ENCODE measurements at regions not wholly inside any gene's neighbourhood (a gene's known extent, or its start where the extent isn't known, plus 50 kb on each side); places are given as distances from the start of the nearest gene placed in this dataset.
"Not testable (repeated sequence)": the region's sequence is repeated elsewhere in the genome, so short reads cannot be mapped to it uniquely, and the experiment has no call there.

DNA sequence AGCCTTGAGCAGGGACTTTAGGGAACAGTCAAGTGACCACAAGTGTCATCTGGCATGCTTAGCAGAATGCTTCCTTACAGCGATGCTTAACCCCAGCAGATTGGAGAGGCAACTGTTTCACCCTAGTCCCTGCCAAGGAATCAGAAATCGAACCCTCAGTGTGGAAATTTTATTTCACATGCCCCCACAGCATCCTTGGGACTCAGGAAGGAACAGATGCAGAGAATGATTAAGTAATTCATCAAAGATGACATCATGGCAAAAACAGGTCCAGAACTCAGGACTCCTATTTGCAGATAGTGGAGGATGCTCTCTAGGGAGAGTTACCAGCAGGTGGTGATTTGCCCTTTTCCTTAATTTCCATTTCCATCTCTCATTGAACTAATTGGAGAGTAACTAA lies 333.0 kb upstream of the KAZN start:
- no peak overlapping the region for H3K27ac Mint-ChIP-seq
- H3K4me1 Mint-ChIP-seq (ENCODE audit: low read depth), result peaks cover 17% of the 10 kb centered on the region
- TF ChIP-seq CTCF (IDR thresholded peaks at IDR 0.05; ENCODE audit: unreplicated experiment), result no peak
- H3K36me3 Mint-ChIP-seq (ENCODE audit: insufficient read depth), result no peaks in the 10 kb centered on the region
- H3K4me3 Mint-ChIP-seq (ENCODE audit: low read depth), result no peak overlapping the region
- peaks cover 13% of the 10 kb centered on the region for H3K27me3 Mint-ChIP-seq
- no peak for DNase-seq (ENCODE audit: low spot score, unreplicated experiment)
- H3K9me3 Mint-ChIP-seq (ENCODE audit: low read depth), result no peaks in the 10 kb centered on the region

DNA sequence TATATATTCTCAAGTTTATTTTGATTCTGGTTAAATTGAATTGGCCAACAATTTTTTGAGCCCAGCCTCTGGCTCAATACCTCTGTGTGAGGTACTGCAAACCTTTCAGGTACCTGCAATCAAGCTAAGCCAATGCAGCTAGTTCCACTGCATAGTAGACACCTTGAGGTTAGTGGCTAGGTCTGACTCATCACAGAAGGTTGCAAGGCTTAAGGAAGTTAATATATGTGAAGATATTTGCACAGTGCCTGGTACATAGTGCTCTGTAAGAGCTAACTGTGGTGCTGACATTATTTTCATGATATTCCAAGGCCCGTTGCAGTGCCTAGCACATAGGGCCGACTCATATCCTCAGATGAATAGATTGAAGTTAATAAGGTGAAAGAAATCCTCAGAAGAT lies 330.5 kb upstream of the KAZN start:
- Mint-ChIP-seq H3K9me3 (ENCODE audit: low read depth) (peaks cover 3% of the 10 kb centered on the region), H3K27me3 (peaks cover 13% of the 10 kb centered on the region), H3K4me3 (ENCODE audit: low read depth) (no peak overlapping the region), H3K36me3 (ENCODE audit: insufficient read depth) (no peaks in the 10 kb centered on the region), H3K27ac (no peak overlapping the region), H3K4me1 (ENCODE audit: low read depth) (peaks cover 2% of the 10 kb centered on the region)
- no peak for TF ChIP-seq CTCF (IDR thresholded peaks at IDR 0.05; ENCODE audit: unreplicated experiment)
- no peak for DNase-seq (ENCODE audit: low spot score, unreplicated experiment)

DNA sequence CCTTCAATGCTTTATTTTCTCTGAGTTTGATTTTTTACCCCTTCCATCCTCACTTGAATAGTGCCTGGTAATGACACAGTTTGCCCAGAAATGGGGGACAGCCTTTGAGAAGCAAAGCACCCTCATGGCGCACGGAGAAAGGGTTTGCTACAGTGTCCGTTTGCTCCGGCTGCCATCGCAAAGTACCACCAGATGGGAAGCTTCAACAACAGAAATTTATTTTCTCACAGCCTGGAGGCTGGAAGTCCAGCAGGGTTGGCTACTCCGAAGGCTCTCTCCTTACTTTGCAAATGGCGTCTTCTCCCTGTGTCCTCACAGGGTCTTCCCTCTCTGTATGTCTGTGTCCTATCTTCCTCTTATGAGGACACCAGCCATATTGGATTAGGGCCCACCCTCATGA lies 327.7 kb upstream of the KAZN start:
- Mint-ChIP-seq H3K4me3 (ENCODE audit: low read depth) (no peak overlapping the region), H3K9me3 (ENCODE audit: low read depth) (peaks cover 3% of the 10 kb centered on the region), H3K36me3 (ENCODE audit: insufficient read depth) (no peaks in the 10 kb centered on the region), H3K4me1 (ENCODE audit: low read depth) (no peaks in the 10 kb centered on the region), H3K27ac (no peak overlapping the region), H3K27me3 (peaks cover 8% of the 10 kb centered on the region)
- TF ChIP-seq CTCF (IDR thresholded peaks at IDR 0.05; ENCODE audit: unreplicated experiment), result no peak
- DNase-seq (ENCODE audit: low spot score, unreplicated experiment), result no peak

DNA sequence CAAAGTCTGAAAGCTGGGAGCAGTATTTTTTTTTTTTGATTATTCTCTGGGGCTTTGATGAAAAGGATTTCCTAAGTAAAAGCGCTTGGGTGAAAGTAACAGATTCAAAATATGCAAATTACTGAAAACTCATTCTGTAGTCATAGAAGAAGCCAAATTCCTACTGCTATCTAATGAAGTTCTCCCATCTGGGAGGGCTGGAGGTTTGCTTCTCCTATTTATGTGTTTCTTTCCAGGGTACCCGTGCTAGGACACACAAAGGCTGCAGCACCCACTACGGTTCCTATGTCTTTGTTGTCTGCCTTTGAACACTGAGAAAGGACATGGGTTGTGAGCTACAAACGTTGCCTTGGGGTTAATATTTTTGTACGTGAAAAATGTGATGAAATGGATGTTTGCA lies 324.7 kb upstream of the KAZN start:
- H3K9me3 Mint-ChIP-seq (ENCODE audit: low read depth), result peaks cover 3% of the 10 kb centered on the region

DNA sequence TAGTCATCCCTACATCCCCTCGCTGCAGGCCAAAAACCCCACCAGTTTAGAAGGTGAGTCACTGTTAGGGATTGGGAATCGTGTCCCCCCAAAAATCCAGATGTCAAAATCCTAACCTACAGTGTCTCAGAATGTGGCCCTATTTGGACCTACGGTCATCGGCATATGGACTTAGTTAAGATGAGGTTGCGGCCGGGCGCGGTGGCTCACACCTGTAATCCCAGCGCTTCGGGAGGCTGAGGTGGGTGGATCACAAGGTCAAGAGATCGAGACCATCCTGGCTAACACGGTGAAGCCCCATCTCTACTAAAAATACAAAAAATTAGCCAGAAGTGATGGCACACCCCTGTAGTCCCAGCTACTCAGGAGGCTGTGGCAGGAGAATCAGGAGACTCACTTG lies 318.6 kb upstream of the KAZN start:
- not testable (repeated sequence) for H3K27me3 Mint-ChIP-seq; H3K27ac Mint-ChIP-seq; H3K4me1 Mint-ChIP-seq (ENCODE audit: low read depth)

More for the DNA sequence above, 324.7 kb upstream of the KAZN start:
- Mint-ChIP-seq H3K4me3 (ENCODE audit: low read depth) (no peak overlapping the region), H3K27ac (no peak overlapping the region), H3K36me3 (ENCODE audit: insufficient read depth) (no peaks in the 10 kb centered on the region), H3K27me3 (peaks cover 3% of the 10 kb centered on the region), H3K4me1 (ENCODE audit: low read depth) (no peaks in the 10 kb centered on the region)
- no peak for TF ChIP-seq CTCF (IDR thresholded peaks at IDR 0.05; ENCODE audit: unreplicated experiment)
- no peak for DNase-seq (ENCODE audit: low spot score, unreplicated experiment)

DNA sequence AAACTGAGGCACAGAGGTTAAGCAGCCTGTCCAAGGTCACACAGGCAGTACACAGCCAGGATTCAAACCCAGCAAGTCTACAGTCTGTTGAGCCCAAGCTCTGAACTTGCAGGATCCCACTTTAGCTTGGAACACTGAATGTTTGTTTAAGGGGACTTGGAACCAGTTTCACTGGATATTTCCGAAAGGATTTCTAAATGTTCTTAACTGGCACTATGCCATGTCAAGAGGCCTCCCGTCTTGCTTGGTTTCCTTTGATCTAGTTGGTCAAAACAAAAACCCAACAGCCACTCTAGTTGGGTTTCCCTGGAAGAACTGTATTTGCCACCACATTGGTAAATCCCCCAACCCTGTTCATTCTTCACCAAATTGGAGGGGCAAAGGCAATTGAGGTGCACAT lies 317.6 kb upstream of the KAZN start:
- Mint-ChIP-seq H3K36me3 (ENCODE audit: insufficient read depth) (no peaks in the 10 kb centered on the region), H3K9me3 (ENCODE audit: low read depth) (no peaks in the 10 kb centered on the region), H3K27me3 (peaks cover 8% of the 10 kb centered on the region), H3K4me3 (ENCODE audit: low read depth) (no peak overlapping the region), H3K4me1 (ENCODE audit: low read depth) (peaks cover 9% of the 10 kb centered on the region), H3K27ac (no peak overlapping the region)
- no peak for DNase-seq (ENCODE audit: low spot score, unreplicated experiment)
- TF ChIP-seq CTCF (IDR thresholded peaks at IDR 0.05; ENCODE audit: unreplicated experiment), result no peak

More for the DNA sequence above, 318.6 kb upstream of the KAZN start:
- H3K36me3 Mint-ChIP-seq (ENCODE audit: insufficient read depth); H3K4me3 Mint-ChIP-seq (ENCODE audit: low read depth); DNase-seq (ENCODE audit: low spot score, unreplicated experiment); H3K9me3 Mint-ChIP-seq (ENCODE audit: low read depth): not testable (repeated sequence)
